GM19468 (cell line): ENCODE measurements at regions not wholly inside any gene's neighbourhood (a gene's known extent, or its start where the extent isn't known, plus 50 kb on each side); places are given as distances from the start of the nearest gene placed in this dataset.
A peak's percentile ranks its signal among the peaks of the same experiment; 100 is the strongest.

Experiments
- ATAC-seq: cut with Tn5 transposase; IDR thresholded peaks from one replicate; pipeline ENCODE4 v1.9.1; 2021; ENCODE audit warnings: mild to moderate bottlenecking, moderate library complexity, moderate number of reproducible peaks; ENCODE audit not compliant: unreplicated experiment; ENCODE audit errors: extremely low read depth

DNA sequence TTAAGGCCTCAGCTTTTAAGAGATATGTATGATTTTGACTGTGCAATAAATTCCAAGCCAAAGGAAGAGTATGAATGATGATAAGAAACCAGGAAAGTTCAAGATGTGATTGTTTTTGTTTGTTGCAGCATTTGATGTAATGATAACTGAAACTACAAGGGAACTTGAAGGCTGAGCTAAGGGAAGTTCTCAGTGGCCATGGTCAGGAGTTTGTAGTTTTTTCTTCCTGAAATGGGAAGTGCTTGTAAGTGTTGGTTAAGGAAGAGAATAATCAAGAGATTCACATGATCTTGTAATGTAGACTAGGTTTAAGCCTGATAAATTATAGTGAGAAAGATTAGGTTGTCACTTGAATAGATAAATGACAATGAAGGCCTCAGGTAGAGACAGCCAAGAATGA, 53.4 kb downstream of the PTCHD4 start:
- no peak for ATAC-seq

DNA sequence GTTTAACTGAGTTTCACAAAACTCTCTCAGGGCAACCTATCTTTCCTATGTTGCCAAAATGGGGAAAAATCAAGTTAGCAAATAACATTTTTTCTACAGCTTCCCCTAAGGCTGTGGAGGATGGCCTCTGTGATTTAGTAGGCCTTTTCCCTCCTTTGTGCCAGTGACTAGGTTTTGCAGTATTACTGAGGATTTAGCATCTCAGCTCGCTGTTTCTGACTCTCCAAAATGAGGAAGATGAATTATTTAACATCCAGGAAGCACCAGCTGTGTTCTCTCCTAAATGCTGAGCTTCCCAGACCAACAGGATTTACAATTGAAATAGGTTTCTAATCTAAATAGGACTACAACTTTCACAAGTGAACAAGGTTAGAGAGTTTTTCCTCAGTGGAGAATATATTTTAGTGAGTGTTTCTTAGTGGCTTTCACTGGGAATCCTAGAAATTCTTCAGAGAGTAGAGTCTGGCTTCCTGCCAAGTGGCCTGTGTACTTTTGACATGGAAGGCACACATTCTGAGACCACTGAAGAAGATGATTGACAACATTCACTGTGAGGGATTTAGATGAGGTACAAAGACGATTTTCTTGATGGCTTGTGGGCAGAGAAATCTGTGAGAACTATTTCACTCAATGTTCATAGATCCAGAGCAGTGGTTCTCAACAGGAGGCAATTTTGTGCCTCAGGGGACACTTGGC, 62.4 kb downstream of the PTCHD4 start:
- no peak for ATAC-seq

GRCh38 chr6:48041894-48042293, 69.1 kb downstream of the PTCHD4 start:
- no peak for ATAC-seq

- ATAC-seq, result no peak
Observed at GRCh38 chr6:48037946-48038345, 73.1 kb downstream of the PTCHD4 start.

GRCh38 chr6:48036316-48036715, 74.7 kb downstream of the PTCHD4 start:
- no peak for ATAC-seq

DNA sequence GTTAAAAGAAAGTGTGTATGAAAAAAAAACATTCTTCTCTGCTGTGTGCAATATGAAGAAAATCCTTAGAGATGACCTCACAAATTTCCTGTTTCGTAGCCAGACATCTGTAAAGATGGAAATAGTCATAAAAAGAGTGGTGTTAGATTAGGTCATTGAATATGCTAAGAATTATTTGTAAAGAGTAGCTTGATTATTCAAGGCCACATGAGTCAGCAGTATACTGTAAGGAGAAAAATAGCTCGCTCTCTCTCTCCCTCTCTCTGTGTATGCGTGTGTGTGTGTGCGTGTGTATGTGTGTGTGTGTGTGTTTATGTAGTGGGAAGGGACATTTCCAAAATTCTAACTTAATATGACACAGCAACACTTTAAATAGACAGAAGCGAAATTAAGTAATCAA, 78.8 kb downstream of the PTCHD4 start:
- no peak for ATAC-seq

DNA sequence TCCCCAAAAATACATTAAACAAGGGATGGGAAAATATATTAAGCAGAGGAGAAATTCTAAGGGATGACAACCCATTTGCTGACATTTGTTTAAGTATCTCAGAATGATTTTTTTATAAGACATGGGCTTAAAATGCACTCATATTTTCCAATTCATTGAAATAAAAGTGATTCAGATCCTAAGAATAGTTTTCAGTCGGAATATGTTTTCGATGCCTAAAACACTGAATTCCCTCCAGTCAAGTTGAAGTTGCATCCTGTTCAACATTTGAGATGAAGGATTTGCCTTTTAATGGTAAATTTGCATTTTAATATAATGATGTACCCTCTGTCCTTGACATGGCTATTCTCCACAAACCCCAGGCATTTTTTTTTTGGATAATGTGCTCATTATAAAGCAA, 79.3 kb downstream of the PTCHD4 start:
- ATAC-seq, result no peak

DNA sequence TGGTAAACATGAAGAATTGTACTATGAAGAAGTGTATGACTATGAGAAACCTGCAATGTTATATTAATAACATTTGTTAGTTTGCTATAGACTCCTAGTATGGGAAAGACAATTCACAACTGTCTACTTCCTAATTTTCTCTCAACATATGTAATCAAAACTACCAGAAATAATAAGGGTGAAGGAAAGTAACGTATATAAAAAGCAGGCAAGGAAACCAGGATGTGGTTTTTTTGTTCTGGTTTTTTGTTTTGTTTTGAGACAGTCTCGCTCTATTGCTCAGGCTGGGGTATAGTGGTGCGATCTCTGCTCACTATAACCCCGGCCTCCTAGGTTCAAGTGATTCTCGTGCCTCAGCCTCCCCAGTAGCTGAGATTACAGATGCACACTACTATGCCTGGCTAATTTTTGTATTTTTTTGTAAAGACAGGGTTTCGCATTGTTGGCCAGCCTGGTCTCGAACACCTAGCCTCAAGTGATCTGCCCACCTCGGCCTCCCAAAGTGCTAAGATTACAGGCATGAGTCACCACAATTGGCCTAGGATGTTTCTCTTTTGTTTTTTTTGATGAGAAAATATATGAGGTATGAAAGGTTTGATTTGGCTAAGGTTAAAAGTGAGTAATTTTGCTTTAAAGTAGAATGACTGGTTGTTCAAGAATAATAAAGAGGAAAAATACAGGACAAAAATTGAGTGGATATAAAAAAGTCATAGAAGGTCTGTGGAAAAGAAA, 83.1 kb downstream of the PTCHD4 start:
- peak; percentile 21 for ATAC-seq

DNA sequence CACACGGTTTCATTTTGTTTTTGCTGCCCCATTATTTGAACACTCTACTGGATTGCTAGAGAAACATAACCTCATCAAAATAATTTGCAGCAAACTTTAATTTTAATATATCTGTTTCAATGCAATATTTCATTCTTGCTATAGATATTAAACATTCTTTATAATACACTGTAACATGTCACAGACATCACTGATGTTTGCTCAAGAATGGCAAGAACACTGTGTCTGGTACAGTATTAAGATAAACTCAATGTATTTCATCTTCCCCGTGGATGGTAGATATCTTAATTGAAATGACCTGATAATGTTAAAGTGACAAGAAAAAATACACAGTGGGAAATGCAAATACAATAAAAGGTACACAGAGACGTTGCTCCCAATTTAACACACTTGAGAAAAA, 86.0 kb downstream of the PTCHD4 start:
- no peak for ATAC-seq

GRCh38 chr6:48021904-48022303, 89.1 kb downstream of the PTCHD4 start:
- no peak for ATAC-seq

DNA sequence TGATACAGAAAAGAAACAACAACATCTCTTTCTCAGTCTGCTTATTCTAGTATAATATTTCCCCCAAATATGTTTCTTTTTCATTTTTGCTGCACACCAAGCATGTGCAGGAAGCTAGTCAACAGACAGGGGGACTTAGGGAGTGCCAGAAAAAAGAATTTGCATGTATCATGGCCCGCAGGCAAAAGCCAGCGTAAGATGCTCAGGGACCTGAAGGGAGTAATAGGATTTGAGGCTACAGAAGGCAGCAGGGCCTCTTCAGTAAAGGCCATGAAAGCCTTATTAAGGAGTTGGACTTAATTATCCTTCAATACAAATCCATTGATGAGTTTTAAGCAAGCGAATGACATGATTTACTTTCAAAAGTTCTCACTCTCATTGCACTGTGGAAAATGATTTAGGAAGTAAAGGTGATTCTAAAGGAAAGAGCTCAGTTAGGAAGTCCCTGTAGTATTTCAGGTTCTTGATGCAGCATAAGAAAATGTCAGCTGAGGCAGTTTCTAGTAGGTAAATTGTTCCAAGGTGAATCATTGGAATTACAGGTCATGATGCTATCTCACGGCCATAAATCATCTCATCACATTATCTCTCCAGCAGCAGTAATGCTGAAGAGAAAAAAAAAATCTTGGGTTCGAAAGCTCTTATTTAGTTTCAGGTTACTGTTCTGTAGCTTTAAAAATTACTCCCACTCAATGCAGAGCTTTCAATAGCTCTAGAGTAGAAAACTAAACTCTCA, 94.8 kb downstream of the PTCHD4 start:
- no peak for ATAC-seq

DNA sequence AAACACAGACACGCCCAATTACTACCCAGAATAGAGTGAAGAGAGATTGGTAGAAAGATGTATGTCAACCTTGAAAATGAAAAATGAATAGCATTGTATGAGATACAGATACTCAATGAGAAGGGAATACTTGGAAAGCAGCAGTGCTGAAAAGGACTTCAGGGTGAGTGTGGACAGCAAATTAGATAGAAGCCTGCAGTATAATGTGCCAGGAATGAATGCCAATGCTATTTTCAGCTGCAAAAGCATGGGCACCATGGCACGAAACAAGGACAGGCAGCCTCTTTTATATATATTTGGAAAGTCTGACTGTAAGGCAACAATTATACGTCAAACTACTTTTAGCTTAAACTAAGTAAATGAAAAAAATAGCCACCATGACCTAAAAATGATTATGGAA, 118.2 kb downstream of the PTCHD4 start:
- ATAC-seq, result no peak

DNA sequence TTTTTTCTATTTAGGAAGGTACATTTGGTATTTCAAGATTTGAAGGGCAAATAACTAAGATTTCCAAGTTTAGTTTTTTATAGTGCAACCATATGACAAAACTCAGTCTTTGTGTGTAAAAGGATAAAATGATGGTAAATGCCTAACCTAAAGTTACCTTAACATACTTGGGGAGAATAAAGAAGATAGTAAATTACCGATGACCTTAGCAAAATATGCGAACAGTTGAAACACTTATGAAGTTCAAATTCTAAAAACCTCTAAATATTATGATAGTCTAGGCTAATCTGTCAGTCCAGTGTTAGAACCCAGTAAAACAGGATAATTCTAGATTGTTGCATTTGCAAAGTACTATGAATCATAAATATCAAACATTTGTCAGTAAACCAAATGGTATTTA, 127.5 kb downstream of the PTCHD4 start:
- ATAC-seq, result no peak

GRCh38 chr6:47977314-47977713, 133.7 kb downstream of the PTCHD4 start:
- no peak for ATAC-seq

- ATAC-seq, result no peak
Observed at GRCh38 chr6:47974106-47974505, 136.9 kb downstream of the PTCHD4 start.

DNA sequence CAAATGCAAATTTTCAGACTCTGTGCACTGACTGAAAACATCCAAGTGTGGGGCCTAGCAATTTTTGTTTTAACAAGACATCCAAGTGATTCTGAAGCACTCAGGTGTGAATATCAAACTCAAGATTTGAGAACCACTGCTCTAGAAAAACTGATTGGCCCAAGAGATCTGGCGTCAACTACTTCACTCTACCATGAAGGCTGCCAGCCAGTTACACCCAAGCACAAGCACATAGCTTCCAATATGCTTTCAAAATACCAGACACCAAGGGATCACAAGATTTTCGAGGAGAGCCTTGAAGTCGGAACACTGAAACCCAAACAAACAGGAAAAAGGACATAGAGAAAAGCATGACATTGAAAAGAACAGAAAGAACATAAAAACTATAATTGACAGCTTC, 140.2 kb downstream of the PTCHD4 start:
- no peak for ATAC-seq

DNA sequence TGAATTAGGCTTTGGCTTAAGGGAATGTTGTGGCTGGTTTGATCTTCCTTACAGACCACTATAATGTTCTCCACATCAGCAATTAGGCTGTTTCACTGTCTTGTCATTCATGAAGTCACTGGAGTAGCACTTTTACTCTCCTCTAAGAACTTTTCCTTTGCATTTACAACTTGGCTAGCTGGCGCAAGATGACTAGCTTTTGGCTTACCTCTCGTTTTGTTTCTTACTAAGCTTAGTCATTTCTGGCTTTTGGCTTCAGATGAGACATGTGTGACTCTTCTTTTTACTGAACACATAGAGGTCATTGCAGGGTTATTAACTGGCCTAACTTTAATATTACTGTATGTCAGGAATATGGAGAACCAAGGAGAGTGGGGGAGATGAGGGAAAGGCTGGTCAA, 143.2 kb downstream of the PTCHD4 start:
- ATAC-seq, result no peak

- ATAC-seq, result no peak
Observed at GRCh38 chr6:47964969-47965368, 146.0 kb downstream of the PTCHD4 start.

DNA sequence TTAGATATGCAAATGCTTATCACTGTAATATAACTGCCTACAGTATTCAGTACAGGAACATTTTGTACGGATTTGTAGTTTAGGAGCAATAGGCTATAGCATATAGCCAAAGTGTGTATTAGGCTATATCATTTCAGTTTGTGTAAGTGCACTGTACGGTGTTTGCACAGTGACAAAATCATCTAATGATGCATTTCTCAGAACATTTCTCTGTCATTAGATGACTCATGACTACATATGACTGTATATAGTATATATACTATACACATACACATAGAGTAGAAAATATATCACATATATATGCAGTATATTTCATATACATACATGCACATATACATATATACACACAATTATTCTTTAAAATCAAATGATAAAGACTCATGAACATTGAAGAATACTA, 158.4 kb downstream of the PTCHD4 start:
- no peak for ATAC-seq

GRCh38 chr6:47944846-47945245, 163.0 kb downstream of the OPN5 start:
- ATAC-seq, result no peak

- no peak for ATAC-seq
Observed at GRCh38 chr6:47938405-47938804, 156.6 kb downstream of the OPN5 start.
